Uterus (tissue), 2 donors: ENCODE measurements at regions not wholly inside any gene's neighbourhood (a gene's known extent, or its start where the extent isn't known, plus 50 kb on each side); places are given as distances from the start of the nearest gene placed in this dataset.

Experiments used
- CTCF ChIP-seq, 4 experiments: fragments of 200-600 bp in 2 of 4; fragments of 450-650 bp in 2 of 4; sonication (generic) in 2 of 4; IDR thresholded peaks; one replicate each; pipeline ENCODE4 v1.5.1; 2016 to 2019; ENCODE audit warnings: antibody characterized with exemption in 4 of 4, mild to moderate bottlenecking in 2 of 4, moderate library complexity in 1 of 4
- POLR2A ChIP-seq, 2 donors: fragments of 450-650 bp; IDR thresholded peaks; one replicate each; pipeline ENCODE4 v1.6.1; 2016; ENCODE audit warnings: antibody characterized with exemption in 2 of 2, mild to moderate bottlenecking in 1 of 2, moderate library complexity in 1 of 2

- no peak for TF ChIP-seq CTCF (IDR thresholded peaks at IDR 0.05)
- TF ChIP-seq POLR2A (IDR thresholded peaks at IDR 0.05): no peak
These were observed 67.8 kb upstream of the TBX5 start for GRCh38 chr12:114473717-114474116.
